ENCODE measurements at regions not wholly inside any gene's neighbourhood (a gene's known extent, or its start where the extent isn't known, plus 50 kb on each side); places are given as distances from the start of the nearest gene placed in this dataset.

- no peak for TF ChIP-seq POLR2A (IDR thresholded peaks at IDR 0.05)
- TF ChIP-seq POLR2AphosphoS5 (IDR thresholded peaks at IDR 0.05): no peak
- no peak for TF ChIP-seq CTCF (IDR thresholded peaks at IDR 0.05)
Measured at GRCh38 chr2:228268301-228268700, 86.8 kb upstream of the SPHKAP start.
